LNCAP (cell line): ENCODE measurements at regions not wholly inside any gene's neighbourhood (a gene's known extent, or its start where the extent isn't known, plus 50 kb on each side); places are given as distances from the start of the nearest gene placed in this dataset.

Source experiments
- CTCF ChIP-seq: fragments of 450-650 bp; IDR thresholded peaks from 2 replicates; pipeline ENCODE4 v1.5.1; 2017; ENCODE audit warnings: mild to moderate bottlenecking

- no peak for TF ChIP-seq CTCF
Measured at GRCh38 chrX:10769696-10770619, 149.6 kb upstream of the MID1 start.

- no peak for TF ChIP-seq CTCF
Measured at GRCh38 chrX:10773318-10773717, 152.9 kb upstream of the MID1 start.

- TF ChIP-seq CTCF, result no peak
Measured at GRCh38 chrX:10781847-10782530, 161.6 kb upstream of the MID1 start.

- TF ChIP-seq CTCF, result no peak
Measured at GRCh38 chrX:10783451-10783995, 163.1 kb upstream of the MID1 start.

GRCh38 chrX:10787264-10787663, 166.9 kb upstream of the MID1 start:
- no peak for TF ChIP-seq CTCF

- TF ChIP-seq CTCF, result no peak
Measured at GRCh38 chrX:10794203-10794630, 173.8 kb upstream of the MID1 start.

- TF ChIP-seq CTCF, result no peak
Measured at GRCh38 chrX:10795721-10796120, 175.3 kb upstream of the MID1 start.
